AG04450 (cell line): ENCODE measurements at regions not wholly inside any gene's neighbourhood (a gene's known extent, or its start where the extent isn't known, plus 50 kb on each side); places are given as distances from the start of the nearest gene placed in this dataset. TPM values are rescaled to one million over a fixed set of nuclear protein-coding genes. Genes with fewer than 3 reads are reported as not detected.

ENCODE experiments used
- CTCF ChIA-PET: fragments of 300-600, 350-600 bp; formaldehyde crosslinking; extraction: SDS; loops from one replicate; lab custom pipeline; 2022; ENCODE audit warnings: antibody characterized with exemption, inconsistent platforms; lab: Charles Lee
- POLR2A ChIA-PET: fragments of 350-600 bp; formaldehyde crosslinking; extraction: SDS; loops from one replicate; lab custom pipeline; 2021; ENCODE audit warnings: antibody characterized with exemption, inconsistent platforms; lab: Yijun Ruan, JAX
- DNase-seq: peaks from one replicate; pipeline ENCODE4 v3.0.0-alpha.2; 2011; ENCODE audit warnings: low read depth, low spot score
- H3K27ac ChIP-seq: one replicate; pipeline ENCODE4 v1.5.1; 2012; ENCODE audit warnings: low read depth, low read length, control low read depth
- H3K27me3 ChIP-seq: one replicate; pipeline ENCODE4 v1.6.0; 2012; ENCODE audit warnings: low read length; ENCODE audit not compliant: control insufficient read depth, insufficient read depth
- H3K4me3 ChIP-seq: 2 replicates; pipeline ENCODE4 v1.5.1; 2011; ENCODE audit warnings: mild to moderate bottlenecking, low read depth, low read length, control low read depth
- H3K9me3 ChIP-seq: 2 replicates; pipeline ENCODE4 v1.5.1; 2012; ENCODE audit warnings: low read length; ENCODE audit not compliant: control insufficient read depth, insufficient read depth
- CTCF ChIP-seq: IDR thresholded peaks from 2 replicates; pipeline ENCODE4 v1.5.1; 2011; ENCODE audit warnings: low read depth, low read length, control low read depth, inconsistent platforms
- small RNA-seq: library from RNA; depleted of rRNA; stranded (forward); fragments of <200 nt; gene quantifications from one replicate; pipeline ENCODE3, GENCODE V24; 2012; ENCODE audit warnings: low read depth; ENCODE audit not compliant: insufficient read length

GRCh38 chr2:33652830-33653229 lies 53.7 kb upstream of the FAM98A start:
- no peaks in the 10 kb centered on the region for H3K27me3 ChIP-seq
- ChIA-PET CTCF (no interaction called here), POLR2A (no interaction called here)
- TF ChIP-seq CTCF: no peak
- H3K9me3 ChIP-seq: no peaks in the 10 kb centered on the region
- DNase-seq: no peak
- H3K27ac ChIP-seq: no peak overlapping the region
- H3K4me3 ChIP-seq: no peak overlapping the region

GRCh38 chr2:33650171-33650570 lies 51.1 kb upstream of the FAM98A start:
- Histone ChIP-seq H3K4me3 (no peak overlapping the region), H3K27me3 (no peaks in the 10 kb centered on the region), H3K27ac (no peak overlapping the region), H3K9me3 (no peaks in the 10 kb centered on the region)
- ChIA-PET POLR2A (no interaction called here), CTCF (no interaction called here)
- TF ChIP-seq CTCF: no peak
- DNase-seq: no peak

Small RNA genes lying in the stretch of these regions (small RNA-seq; reads per million reads assigned to genes)
- gene AC013442.1 (not detected), gene AC083939.1 (not detected), gene MIR548AD (not detected), gene RNU6-1117P (not detected)
